ENCODE measurements at regions not wholly inside any gene's neighbourhood (a gene's known extent, or its start where the extent isn't known, plus 50 kb on each side); places are given as distances from the start of the nearest gene placed in this dataset.

- H3K79me2 ChIP-seq = no peaks in the 10 kb centered on the region
- 92% methylated on average over 3 of the region's 3 CpGs for WGBS (ENCODE audit: low lambda C conversion rate, missing lambda C conversion rate)
- DNase-seq (ENCODE audit: low spot score) = no peak
- H3K27ac ChIP-seq = no peak overlapping the region
- no peaks in the 10 kb centered on the region for H3K36me3 ChIP-seq (replicated peaks; ENCODE audit: insufficient read depth, low read depth)
- TF ChIP-seq EZH2 (IDR thresholded peaks at IDR 0.05; ENCODE audit: borderline replicate concordance) = no peak
- no peak for TF ChIP-seq CTCF (IDR thresholded peaks at IDR 0.05; ENCODE audit: poor library complexity)
- TF ChIP-seq EZH2phosphoT487 (IDR thresholded peaks at IDR 0.05; ENCODE audit: low read depth, severe bottlenecking, unreplicated experiment) = no peak
- H4K20me1 ChIP-seq (ENCODE audit: insufficient read depth, poor library complexity, severe bottlenecking) = no peaks in the 10 kb centered on the region
- no peak overlapping the region for H3K4me3 ChIP-seq
- H3K4me1 ChIP-seq (ENCODE audit: insufficient read depth) = no peaks in the 10 kb centered on the region
- no peak overlapping the region for H2AFZ ChIP-seq
- H3K9me3 ChIP-seq (ENCODE audit: low read depth) = no peaks in the 10 kb centered on the region
- no peaks in the 10 kb centered on the region for H3K27me3 ChIP-seq
- H3K9me2 ChIP-seq (replicated peaks; ENCODE audit: insufficient read depth) = no peaks in the 10 kb centered on the region
- H3K4me2 ChIP-seq = no peak overlapping the region
These were observed 991.8 kb upstream of the CTNND2 start for GRCh38 chr5:12896086-12896485.

GRCh38 chr5:12885018-12885417 is 980.8 kb upstream of the CTNND2 start:
- TF ChIP-seq CTCF (IDR thresholded peaks at IDR 0.05; ENCODE audit: poor library complexity) = no peak
- no peak for TF ChIP-seq EZH2 (IDR thresholded peaks at IDR 0.05; ENCODE audit: borderline replicate concordance)
- no peak for TF ChIP-seq EZH2phosphoT487 (IDR thresholded peaks at IDR 0.05; ENCODE audit: low read depth, severe bottlenecking, unreplicated experiment)
- Histone ChIP-seq H3K27me3 (no peaks in the 10 kb centered on the region), H3K4me3 (no peak overlapping the region), H3K9me3 (ENCODE audit: low read depth) (no peaks in the 10 kb centered on the region), H3K36me3 (replicated peaks; ENCODE audit: insufficient read depth, low read depth) (no peaks in the 10 kb centered on the region), H3K4me1 (ENCODE audit: insufficient read depth) (no peaks in the 10 kb centered on the region), H3K4me2 (no peak overlapping the region), H2AFZ (no peak overlapping the region), H4K20me1 (ENCODE audit: insufficient read depth, poor library complexity, severe bottlenecking) (no peaks in the 10 kb centered on the region), H3K9me2 (replicated peaks; ENCODE audit: insufficient read depth) (no peaks in the 10 kb centered on the region), H3K79me2 (no peaks in the 10 kb centered on the region), H3K27ac (no peak overlapping the region)
- no peak for DNase-seq (ENCODE audit: low spot score)
- 76% methylated on average over 2 of the region's 2 CpGs for WGBS (ENCODE audit: low lambda C conversion rate, missing lambda C conversion rate)

- DNase-seq (ENCODE audit: low spot score) = no peak
- H2AFZ ChIP-seq = no peak overlapping the region
These were observed 979.1 kb upstream of the CTNND2 start for GRCh38 chr5:12883395-12883794.

More at GRCh38 chr5:12883395-12883794, 979.1 kb upstream of the CTNND2 start:
- Histone ChIP-seq H3K36me3 (replicated peaks; ENCODE audit: insufficient read depth, low read depth) (no peaks in the 10 kb centered on the region), H3K4me2 (no peak overlapping the region), H3K4me1 (ENCODE audit: insufficient read depth) (no peaks in the 10 kb centered on the region), H3K9me3 (ENCODE audit: low read depth) (no peaks in the 10 kb centered on the region), H3K4me3 (no peak overlapping the region), H3K27me3 (no peaks in the 10 kb centered on the region), H3K9me2 (replicated peaks; ENCODE audit: insufficient read depth) (no peaks in the 10 kb centered on the region), H4K20me1 (ENCODE audit: insufficient read depth, poor library complexity, severe bottlenecking) (no peaks in the 10 kb centered on the region), H3K27ac (no peak overlapping the region), H3K79me2 (no peaks in the 10 kb centered on the region)
- TF ChIP-seq EZH2phosphoT487 (IDR thresholded peaks at IDR 0.05; ENCODE audit: low read depth, severe bottlenecking, unreplicated experiment) (no peak), CTCF (IDR thresholded peaks at IDR 0.05; ENCODE audit: poor library complexity) (no peak), EZH2 (IDR thresholded peaks at IDR 0.05; ENCODE audit: borderline replicate concordance) (no peak)
- WGBS (ENCODE audit: low lambda C conversion rate, missing lambda C conversion rate) = 82% methylated on average over 5 of the region's 5 CpGs

Measured in hepatocyte (in vitro differentiated cells).